NCI-H1694 (cell line): ENCODE measurements at regions not wholly inside any gene's neighbourhood (a gene's known extent, or its start where the extent isn't known, plus 50 kb on each side); places are given as distances from the start of the nearest gene placed in this dataset.
"Not testable (repeated sequence)": the region's sequence is repeated elsewhere in the genome, so short reads cannot be mapped to it uniquely, and the experiment has no call there.

Experiments
- DNase-seq: peaks from one replicate; lab custom pipeline; 2025; lab: John Stamatoyannopoulos, UW

GRCh38 chr11:116666673-116667249 is 106.0 kb downstream of the BUD13 start:
- not testable (repeated sequence) for DNase-seq

GRCh38 chr11:116665523-116665922 is 107.3 kb downstream of the BUD13 start:
- no peak for DNase-seq

- DNase-seq, result no peak
Measured at GRCh38 chr11:116661056-116661455, 111.7 kb downstream of the BUD13 start.

GRCh38 chr11:116660011-116660410 is 112.8 kb downstream of the BUD13 start:
- no peak for DNase-seq

GRCh38 chr11:116658876-116659535 is 113.8 kb downstream of the BUD13 start:
- no peak for DNase-seq

- no peak for DNase-seq
Measured at GRCh38 chr11:116657842-116658825, 114.7 kb downstream of the BUD13 start.

- no peak for DNase-seq
Measured at GRCh38 chr11:116656011-116656410, 116.8 kb downstream of the BUD13 start.

- no peak for DNase-seq
Measured at GRCh38 chr11:116654526-116654925, 118.3 kb downstream of the BUD13 start.

GRCh38 chr11:116653206-116653605 is 119.6 kb downstream of the BUD13 start:
- no peak for DNase-seq

GRCh38 chr11:116651737-116652237 is 121.0 kb downstream of the BUD13 start:
- no peak for DNase-seq

GRCh38 chr11:116651098-116651736 is 121.6 kb downstream of the BUD13 start:
- no peak for DNase-seq

GRCh38 chr11:116650052-116650451 is 122.7 kb downstream of the BUD13 start:
- no peak for DNase-seq

GRCh38 chr11:116649268-116649667 is 123.5 kb downstream of the BUD13 start:
- DNase-seq, result no peak

- DNase-seq, result no peak
Measured at GRCh38 chr11:116648247-116649174, 124.3 kb downstream of the BUD13 start.

GRCh38 chr11:116647305-116648080 is 125.3 kb downstream of the BUD13 start:
- DNase-seq, result no peak

- DNase-seq, result no peak
Measured at GRCh38 chr11:116646191-116646590, 126.6 kb downstream of the BUD13 start.

- DNase-seq, result no peak
Measured at GRCh38 chr11:116644941-116645305, 127.9 kb downstream of the BUD13 start.

GRCh38 chr11:116644201-116644940 is 128.4 kb downstream of the BUD13 start:
- no peak for DNase-seq

- DNase-seq, result no peak
Measured at GRCh38 chr11:116643521-116643920, 129.3 kb downstream of the BUD13 start.

GRCh38 chr11:116642902-116643301 is 129.9 kb downstream of the BUD13 start:
- no peak for DNase-seq
